LNCaP clone FGC (cell line): ENCODE measurements at regions not wholly inside any gene's neighbourhood (a gene's known extent, or its start where the extent isn't known, plus 50 kb on each side); places are given as distances from the start of the nearest gene placed in this dataset.

Experiments used
- DNase-seq: peaks from one replicate; pipeline ENCODE4 v3.0.0-alpha.2; 2011; ENCODE audit warnings: low read depth
- H3K4me3 ChIP-seq: 2 replicates; pipeline ENCODE4 v1.5.1; 2011; ENCODE audit warnings: mild to moderate bottlenecking, low read depth, low read length, control low read depth
- CTCF ChIP-seq: IDR thresholded peaks from 2 replicates; pipeline ENCODE4 v1.5.1; 2012; ENCODE audit warnings: mild to moderate bottlenecking; ENCODE audit not compliant: control insufficient read depth, insufficient read depth; ENCODE audit errors: extremely low read depth

- DNase-seq, result no peak
- no peak for TF ChIP-seq CTCF
- H3K4me3 ChIP-seq, result no peak overlapping the region
These were observed 51.0 kb upstream of the TNC start for GRCh38 chr9:115169003-115169402.

- H3K4me3 ChIP-seq, result no peak overlapping the region
- TF ChIP-seq CTCF, result no peak
- DNase-seq, result no peak
These were observed 52.6 kb upstream of the TNC start for GRCh38 chr9:115170358-115171073.

GRCh38 chr9:115171921-115172388 is 54.0 kb upstream of the TNC start:
- TF ChIP-seq CTCF, result no peak
- H3K4me3 ChIP-seq, result no peak overlapping the region
- DNase-seq, result no peak

GRCh38 chr9:115182264-115182663 is 64.3 kb upstream of the TNC start:
- TF ChIP-seq CTCF, result no peak
- no peak overlapping the region for H3K4me3 ChIP-seq
- no peak for DNase-seq

GRCh38 chr9:115183436-115183835 is 65.5 kb upstream of the TNC start:
- TF ChIP-seq CTCF, result no peak

GRCh38 chr9:115189686-115190085 is 71.7 kb upstream of the TNC start:
- H3K4me3 ChIP-seq, result no peak overlapping the region
- TF ChIP-seq CTCF, result no peak
- DNase-seq, result no peak

More at GRCh38 chr9:115183436-115183835, 65.5 kb upstream of the TNC start:
- DNase-seq, result no peak
- no peak overlapping the region for H3K4me3 ChIP-seq

- no peak overlapping the region for H3K4me3 ChIP-seq
- no peak for DNase-seq
- no peak for TF ChIP-seq CTCF
These were observed 73.7 kb upstream of the TNC start for GRCh38 chr9:115191667-115192066.
